ENCODE measurements at regions not wholly inside any gene's neighbourhood (a gene's known extent, or its start where the extent isn't known, plus 50 kb on each side); places are given as distances from the start of the nearest gene placed in this dataset.
"Not testable (repeated sequence)": the region's sequence is repeated elsewhere in the genome, so short reads cannot be mapped to it uniquely, and the experiment has no call there.

DNA sequence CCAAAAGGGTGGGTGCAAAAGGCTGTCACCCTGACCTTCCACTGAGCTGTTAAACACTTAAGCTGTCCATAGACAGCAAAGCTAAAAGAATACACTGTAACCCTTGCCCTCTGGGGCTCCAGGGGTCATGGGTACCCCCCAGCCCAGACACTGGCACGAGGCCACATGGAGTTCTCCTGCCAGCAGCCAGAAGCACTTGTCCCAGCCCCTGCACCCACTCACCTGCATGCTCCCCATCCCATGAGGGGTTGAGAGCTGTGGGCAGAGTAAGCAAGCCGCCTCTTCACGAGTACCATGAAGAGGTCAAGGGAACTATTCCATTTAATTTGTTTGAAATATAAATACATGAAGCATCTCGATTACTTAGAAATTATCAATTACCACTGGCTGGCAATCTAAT is 867.1 kb upstream of the ZEB2 start:
- DNase-seq, result no peak

DNA sequence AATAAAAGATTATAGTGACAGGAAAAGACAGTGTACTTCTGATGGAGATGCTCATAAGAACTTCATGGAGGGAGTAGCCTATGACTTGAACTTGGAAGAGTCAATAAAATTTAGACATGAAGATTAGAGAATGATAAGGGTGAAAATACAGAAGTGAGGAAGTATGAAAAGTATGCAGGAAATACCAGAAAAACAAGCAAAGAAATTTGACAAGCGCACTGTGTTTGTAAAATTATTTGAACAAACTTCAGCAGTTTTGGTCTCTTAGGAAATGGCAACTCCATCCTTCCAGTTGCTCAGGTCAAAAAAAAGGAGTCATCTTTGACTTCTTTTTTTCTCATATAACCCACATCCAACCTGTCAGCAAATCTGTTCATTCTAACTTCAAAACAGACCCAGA is 864.0 kb upstream of the ZEB2 start:
- no peak for DNase-seq

DNA sequence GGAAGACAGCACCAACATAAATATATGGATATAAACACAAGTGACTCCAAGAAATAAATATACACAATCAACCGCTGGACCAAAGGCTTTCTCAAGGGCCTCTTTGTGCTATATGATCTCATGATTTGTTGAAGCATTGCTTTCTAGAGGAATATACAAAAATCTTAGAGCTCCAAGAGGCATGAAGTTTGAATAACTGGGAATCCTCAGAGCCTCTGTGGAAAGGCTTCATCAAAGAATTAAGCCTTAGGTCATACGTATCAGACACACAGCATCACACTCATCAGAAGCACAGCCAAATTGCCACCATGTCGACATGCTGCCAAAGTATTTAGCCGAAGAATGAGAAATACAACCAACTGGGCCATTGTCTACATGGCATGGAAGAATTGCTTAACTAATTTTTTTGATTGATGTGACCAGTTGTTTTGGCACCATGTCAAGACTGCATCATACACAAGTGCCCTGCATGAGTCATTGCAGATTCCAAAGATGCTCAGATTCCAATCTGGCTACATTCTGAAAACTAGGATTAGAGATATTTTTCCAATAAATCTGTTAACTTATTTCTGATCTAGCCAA is 860.6 kb upstream of the ZEB2 start:
- DNase-seq, result peak; percentile 19

DNA sequence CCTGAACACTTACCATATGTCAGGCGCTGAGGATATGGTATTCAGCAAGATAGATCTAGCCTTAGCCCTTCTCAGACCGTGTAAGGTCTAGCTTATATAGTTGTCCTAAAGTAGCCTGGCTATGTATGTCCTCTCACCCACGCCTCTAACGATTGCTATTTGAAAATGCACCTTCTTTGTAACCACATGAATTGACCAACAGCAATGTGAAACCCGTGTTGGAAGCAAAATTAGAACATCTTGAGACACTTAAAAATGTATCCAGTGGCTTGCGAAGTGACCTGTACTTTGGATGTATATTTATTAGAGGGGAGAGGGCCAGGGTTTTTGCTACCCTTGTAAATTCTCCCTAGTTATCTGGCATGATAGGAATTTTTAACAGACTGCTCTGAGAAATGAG is 860.0 kb upstream of the ZEB2 start:
- DNase-seq, result no peak

DNA sequence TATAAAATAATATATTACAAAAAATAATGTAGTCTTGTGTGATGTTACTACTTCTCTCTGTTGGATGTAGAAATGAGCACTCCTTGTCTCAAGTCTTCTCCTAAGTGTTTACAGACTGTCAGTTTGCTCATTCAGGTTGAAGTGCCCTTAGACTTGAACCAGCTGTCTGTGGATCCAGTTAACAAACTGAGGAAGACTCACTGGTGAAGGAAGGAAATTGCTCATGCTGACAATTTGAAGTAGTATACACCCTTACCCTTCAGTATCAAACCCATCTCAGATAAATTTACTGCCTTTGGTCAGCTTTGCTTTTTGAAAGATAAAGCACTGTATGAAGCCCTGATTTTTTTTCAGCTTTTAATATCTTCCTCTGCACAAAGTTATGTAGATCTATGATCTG is 854.2 kb upstream of the ZEB2 start:
- no peak for DNase-seq

DNA sequence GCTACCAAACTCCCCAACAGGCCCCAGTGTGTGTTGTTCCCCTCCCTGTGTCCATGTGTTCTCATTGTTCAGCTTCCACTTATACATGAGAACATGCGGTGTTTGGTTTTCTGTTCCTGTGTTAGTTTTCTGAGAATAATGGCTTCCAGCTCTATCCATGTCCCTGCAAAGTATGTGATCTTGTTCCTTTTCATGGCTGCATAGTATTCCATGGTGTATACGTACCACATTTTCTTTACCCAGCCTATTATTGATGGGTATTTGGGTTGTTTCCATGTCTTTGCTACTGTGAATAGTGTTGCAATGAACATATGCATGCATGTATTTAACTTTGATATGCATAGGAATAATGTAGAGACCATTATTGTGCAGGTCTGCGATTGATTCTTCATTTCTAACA is 847.4 kb upstream of the ZEB2 start:
- DNase-seq, result not testable (repeated sequence)

DNA sequence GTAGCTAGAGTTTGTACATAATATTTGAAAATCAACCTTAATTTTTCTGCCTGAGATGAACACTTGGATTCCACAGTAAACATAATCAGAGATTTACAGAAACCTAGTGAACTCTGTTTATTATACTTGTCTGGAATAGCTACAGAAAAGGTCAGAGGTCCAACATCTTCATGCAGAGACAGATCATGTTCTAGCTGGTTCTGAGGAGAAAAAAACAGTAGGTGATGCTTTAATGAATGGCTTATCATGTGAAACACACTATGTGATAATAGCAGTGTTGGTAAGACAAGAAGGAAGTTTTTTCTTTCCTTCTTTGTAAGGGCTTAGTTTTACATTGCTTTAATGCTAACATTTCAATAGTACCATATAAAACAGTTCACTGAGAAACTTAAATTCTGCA is 846.4 kb upstream of the ZEB2 start:
- DNase-seq, result no peak

DNA sequence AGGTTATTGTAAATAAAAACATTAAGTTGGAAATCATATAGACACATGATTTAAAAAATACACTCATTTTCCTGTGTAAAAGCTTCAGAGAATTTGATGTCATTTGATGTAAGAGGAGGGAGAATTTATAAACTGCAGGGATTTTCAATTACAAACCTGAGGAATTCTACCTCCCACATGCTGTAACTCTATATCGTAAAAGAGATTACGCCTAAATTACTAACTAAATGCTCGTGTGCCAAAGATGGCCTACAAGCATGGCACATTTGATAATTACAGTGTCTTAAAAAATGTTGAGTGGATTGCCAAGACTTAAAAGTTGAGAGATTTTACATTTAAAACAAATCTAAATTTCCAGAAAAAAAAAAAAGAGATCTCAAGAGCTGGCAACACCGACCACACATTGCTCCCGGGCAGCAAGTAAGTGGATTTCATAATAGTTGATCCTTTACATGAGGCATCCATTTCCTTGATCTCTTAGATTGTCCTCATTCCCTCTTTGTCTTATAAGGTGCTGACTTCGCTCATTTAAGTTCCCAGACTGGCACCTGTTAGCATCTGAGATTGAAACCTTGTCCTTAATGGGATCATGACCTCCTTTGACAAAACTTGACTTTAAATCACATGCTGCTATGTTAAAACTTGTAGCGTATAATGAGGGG is 840.3 kb upstream of the ZEB2 start:
- DNase-seq, result no peak

DNA sequence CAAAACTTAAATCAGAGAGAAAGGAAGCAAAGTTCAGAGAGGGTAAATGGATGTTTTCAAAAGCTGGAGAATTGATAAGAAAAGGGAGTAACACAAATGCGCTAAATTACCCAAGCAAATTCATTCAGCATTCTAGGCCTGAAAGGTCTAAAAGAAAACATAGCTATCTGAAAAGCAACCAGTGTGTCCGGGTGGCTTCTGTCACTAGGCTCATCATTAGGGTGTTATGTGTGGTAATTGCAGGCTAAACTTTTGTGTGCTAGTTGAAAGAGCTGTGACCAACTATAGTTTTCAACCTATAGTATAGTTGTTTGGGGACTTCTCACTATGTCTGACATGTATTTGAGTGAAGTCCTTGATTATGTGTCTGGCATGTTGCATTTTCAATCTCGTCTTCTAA is 839.6 kb upstream of the ZEB2 start:
- DNase-seq, result no peak

DNA sequence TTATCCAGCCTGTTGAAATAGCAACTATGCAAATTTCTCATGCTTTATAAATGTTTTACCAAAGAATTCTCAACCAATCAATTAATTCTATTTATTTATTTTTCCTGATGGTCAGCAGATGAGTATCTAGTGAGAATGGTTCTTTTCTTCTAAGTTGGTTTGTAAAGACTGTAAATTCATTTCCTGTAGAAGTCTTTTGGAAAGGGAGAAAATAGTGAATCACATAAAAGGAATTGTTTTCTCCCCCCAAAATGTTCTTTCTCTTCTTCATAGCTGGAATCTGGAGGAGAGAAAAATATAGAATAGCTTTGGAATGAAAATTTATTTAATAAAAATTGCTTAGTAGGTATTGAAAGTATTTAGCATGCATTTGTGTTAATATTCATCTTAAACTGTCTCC is 836.1 kb upstream of the ZEB2 start:
- no peak for DNase-seq

DNA sequence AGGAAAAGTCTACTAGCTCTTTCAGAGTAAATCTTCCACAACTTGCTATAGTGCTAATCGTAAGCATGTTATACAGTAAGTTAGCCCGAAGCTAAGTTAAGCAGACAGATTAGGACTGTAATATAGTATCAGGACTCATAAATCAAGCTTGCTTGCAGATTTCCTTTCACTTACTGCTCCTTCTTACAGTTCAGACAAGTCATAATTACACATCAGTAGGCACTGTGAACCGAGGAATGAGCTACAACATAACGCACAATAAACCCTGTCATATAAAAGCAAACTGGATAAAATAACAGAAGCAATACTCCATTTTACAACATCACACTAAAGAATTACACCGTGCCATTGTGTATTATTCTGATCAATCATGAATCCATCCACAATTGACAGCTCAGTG is 832.6 kb upstream of the ZEB2 start:
- DNase-seq, result no peak

DNA sequence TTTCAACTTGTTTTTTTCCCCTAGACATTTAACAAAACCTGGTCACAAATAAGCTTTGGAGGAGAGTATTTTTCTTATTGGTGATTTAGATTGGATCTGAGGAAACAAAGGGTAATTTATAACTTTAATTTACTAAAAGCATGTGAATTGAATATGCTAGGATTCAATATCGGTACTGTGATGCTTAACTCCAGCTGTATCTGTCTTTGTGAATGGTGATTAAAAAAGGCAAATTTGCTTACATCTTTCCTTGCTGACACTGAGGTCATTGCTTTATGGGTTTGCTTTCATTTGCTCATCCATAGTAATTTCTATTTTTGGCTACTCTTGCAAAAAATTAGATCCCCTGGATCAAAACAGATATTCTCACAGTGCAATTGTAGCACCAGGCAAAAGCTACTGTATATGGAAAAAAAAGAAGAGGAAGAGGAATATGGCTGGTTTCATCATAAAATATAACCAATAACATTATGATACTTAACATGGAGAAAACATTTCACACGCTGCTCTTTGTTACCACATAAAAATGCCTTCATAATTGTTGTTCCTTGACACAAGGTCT is 832.0 kb upstream of the ZEB2 start:
- no peak for DNase-seq

DNA sequence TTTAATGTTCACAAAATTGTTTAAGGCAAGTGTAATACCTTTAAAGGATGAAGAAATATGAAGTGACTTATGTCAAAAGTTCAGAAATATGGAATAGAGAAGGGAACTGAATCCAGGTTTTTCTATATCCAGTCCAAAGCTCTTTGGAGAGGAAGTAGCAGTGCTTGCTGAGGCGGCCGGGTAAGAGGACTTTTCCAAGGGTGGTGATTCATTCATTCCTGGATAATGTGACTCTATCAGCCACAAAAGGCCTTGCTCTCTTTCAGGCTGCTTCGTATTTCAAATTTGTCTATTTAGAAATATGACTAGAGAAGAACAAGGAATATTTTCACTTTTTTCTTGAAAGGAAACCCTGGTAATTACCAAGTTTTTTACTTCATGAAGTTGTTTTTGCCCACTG is 830.1 kb upstream of the ZEB2 start:
- DNase-seq, result peak; percentile 40

DNA sequence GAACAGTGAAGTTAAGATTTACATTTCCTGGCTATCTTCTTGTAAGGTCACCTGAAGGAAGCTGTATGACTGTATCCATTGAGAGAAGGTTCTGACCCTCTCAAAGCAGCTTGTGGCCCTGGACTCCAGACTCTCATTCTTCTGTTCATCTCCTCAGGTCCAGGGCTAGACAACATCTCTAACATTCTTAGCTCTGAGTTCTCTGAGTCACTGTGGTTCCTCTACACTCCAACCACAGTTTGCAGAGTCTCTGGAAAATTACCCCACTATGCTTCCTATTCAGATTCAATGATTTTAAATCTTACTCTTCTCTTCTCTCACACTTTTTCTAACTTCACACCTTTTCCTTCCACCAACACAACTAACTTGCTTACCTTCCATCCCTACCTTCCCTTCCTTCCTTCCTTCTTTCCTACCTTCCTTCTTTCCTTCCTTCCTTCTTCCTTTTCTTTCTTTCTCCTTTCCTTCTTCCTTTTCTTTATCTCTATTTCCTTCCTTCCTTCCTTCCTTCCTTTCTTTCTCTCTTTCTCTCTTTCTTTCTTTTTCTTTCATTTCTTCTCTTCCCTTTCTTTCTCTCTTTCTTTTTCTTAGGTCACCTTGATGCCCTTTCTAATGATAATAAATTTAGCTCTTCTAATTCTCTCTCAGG is 824.3 kb upstream of the ZEB2 start:
- no peak for DNase-seq

DNA sequence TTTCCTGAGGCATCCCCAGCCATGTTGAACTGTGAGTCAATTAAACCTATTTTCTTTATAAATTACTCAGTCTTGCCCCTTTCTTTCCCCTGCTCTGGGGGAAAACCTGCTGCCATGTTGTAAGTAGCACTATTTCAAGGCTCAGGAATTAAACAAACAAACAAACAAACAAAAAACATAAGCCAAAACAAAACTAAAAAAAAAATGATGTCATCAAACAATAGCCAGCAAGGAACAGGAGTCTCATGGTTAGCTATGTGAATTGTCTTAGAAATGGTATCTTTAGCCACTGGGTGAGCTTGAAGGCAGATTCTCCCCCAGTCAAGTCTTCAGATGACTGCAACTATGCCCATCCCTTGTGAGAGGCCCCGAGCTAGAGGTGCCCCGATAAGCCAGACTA is 823.4 kb upstream of the ZEB2 start:
- DNase-seq, result no peak

DNA sequence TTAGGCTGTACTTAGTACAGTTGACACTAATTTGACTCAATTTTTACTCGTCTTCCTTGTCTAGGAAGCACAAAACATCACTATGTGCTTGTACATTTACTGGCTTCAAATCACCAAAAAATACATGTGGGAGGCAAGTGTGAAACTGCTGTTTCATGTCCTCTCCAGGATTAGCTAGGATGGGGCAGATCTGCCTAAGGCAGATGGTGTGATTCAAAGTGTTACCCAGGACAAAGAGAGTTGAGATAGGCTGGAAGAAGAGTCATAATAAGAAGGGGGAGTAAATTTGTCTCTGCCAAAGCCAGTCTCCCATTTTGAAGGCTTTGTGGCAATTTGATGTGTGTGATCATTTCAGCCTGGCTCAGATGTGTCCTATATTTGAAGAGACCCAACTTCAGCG is 821.6 kb upstream of the ZEB2 start:
- no peak for DNase-seq

DNA sequence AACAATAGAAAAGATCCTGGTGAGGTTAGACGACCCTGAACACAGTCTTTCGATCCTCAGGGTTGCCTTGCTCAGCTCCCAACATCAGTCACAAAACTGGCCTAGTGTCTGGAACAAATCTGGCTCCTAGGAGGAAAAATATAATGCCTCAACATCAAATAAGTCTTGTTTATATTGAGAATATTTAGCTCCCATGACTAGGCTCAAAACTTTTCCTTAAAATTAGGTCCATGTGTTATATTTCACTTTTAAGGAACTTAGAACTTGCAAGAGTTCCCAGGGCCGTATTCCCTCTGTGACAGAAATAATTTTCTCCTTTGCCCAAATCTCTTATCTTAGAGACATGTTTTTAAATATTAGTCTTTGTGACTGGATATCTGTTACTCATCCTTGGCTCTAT is 819.7 kb upstream of the ZEB2 start:
- no peak for DNase-seq

DNA sequence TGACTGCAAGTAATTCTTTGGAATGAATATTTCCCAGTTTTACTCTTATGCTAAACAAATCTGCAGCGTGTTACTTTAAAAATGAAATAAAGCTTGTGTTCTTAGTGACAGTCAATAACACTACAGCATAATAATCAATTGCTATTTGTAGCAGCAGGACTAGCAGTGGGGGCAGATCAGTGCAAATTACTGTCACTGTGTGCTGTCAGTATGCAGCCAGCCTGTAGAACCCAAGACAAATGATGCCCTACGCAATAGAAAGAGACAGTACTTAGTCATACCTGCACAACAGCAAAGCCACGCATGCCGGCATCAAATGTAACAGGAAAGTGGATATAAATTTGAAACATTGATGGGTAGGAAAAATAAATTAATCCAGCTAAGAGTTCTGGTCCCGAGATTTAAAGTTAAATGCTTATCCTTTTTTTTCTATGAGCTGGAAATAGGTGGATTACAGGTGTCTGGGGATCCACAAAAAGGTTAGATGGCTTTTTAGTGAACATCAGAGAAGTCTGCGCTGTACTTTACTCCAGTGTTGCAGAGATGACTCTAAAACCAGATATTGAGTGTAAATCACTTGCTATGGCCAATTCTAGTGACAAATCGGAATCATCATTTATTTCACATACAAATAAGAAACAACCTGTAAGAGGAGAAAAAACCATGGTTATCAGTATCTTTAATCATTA is 812.4 kb upstream of the ZEB2 start:
- no peak for DNase-seq

DNA sequence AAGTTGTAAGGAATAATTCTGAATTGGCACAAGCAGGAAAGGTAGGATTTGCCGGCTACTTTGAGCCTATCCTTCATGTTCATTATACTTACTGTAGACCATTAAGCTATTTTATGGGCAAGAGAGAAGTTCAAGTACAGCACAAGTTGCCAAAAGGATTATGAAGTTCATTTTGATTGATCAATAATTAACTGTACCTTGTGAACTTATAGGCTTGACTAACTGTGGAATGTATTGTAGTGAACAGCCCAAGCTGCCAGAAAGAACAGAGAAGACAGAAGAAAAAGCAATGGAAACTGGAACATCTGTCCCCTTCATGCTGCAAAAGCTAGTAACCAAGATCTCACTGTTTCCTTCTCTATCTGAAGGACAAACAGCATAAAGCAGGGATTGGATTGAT is 810.1 kb upstream of the ZEB2 start:
- no peak for DNase-seq

DNA sequence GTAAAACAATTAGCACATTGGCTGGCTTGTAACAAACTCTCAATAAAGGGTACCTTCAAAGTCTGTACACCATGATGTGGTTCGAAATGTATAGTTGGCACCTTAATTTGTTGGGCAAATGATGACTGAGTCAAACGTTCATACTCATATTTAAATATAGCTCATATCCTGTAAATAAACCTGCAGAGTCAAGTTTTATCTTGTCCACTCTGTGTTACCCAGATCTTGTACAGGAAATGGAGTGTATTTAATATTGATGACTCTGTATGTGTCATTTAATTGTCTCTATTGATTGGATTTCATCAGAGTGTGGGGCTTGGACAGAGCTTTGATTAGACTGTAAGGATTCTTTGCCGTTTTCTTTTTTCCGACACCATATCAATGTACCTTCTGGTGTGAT is 805.6 kb upstream of the ZEB2 start:
- DNase-seq, result no peak

DNA sequence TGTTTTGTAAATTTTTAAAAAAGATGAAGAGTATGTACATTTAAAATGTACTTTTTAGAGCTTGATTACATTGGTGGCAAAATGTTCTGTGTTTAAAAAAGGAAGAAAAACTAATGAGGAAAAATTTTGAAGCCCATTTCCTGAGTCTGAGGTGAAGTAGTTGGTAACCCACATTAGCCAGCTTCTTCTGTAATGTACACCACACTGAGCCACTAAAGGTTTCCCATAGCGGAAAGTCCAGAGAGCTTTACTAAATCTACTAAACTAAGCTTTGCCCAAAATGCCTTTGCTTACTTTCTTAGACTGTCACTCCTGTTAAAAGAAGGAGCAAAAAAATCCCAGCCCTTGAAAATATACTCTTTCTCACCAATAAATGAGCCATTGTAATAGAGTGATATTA is 804.8 kb upstream of the ZEB2 start:
- no peak for DNase-seq

DNA sequence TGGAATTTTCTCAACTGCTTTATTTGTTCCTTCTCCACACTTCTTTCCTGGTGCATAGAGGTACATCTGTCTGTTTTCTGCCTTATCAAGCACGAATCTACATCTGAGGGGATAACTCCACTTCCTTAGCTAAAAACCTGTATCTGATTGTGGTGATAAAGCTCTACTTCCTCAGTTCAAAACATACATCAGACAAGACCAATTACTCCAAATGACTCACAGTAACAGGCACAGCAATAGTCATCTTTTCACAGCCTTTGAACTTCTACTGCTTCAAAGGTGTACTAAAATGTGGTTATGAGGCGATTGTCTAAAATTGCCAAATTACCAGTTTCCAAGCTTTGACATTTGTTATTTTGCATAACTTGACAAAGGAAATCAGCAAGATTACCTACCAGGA is 803.6 kb upstream of the ZEB2 start:
- DNase-seq, result no peak

DNA sequence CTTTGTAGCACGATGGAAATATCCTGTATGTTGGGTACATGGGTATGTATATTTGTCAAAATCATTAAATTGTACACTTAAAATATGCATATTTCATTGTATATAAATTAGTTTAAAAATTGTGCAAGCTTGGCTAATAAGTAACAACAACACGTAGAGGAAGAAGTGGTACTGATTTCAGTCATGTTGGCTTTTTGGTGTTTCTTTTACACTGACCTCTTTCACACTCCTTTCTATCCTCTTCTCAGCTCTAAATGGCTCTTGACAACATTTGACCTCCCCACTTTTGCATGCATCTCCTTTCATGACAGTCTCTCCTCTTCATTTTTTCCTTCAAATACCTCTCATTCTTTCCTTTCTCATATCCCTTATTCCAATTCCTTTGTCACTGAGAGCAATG is 801.4 kb upstream of the ZEB2 start:
- no peak for DNase-seq

DNA sequence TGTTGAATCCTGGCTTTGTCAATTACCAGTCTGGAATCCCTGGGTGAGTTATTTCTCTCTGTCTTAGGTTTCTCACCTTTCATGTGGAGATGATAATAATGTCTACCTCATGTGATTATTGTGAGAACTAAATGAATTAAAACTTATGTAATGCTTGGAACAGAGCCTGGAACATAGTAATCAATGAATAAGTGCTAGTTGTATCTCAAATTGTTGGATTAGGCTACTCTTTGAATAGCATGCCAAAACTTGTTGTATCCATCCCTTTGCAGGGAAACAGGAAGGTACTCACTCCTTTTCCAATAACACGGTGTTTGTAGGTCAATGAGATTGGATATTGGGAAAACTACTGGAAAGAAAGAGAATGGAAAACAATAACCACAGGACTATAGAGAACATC is 796.6 kb upstream of the ZEB2 start:
- DNase-seq, result no peak
